GM23338 (cell line): ENCODE measurements at regions not wholly inside any gene's neighbourhood (a gene's known extent, or its start where the extent isn't known, plus 50 kb on each side); places are given as distances from the start of the nearest gene placed in this dataset.

Experiments used
- ATAC-seq: fragments of 200-7000 bp; cut with Tn5 transposase; 3 replicates; pipeline ENCODE4 v1.9.1; 2020
- DNase-seq: peaks from one replicate; pipeline ENCODE4 v3.0.0-alpha.2; 2015; ENCODE audit warnings: low spot score
- H2AFZ ChIP-seq: fragments of 200-600 bp; sonication (generic); 2 replicates; pipeline ENCODE4 v1.8.0; 2016; ENCODE audit warnings: antibody characterized with exemption, mild to moderate bottlenecking, moderate library complexity
- H3F3A ChIP-seq: fragments of 200-600 bp; sonication (generic); replicated peaks from 2 replicates; pipeline ENCODE4 v1.8.0; 2017; ENCODE audit warnings: antibody characterized with exemption, mixed run types, low read depth
- H3K27ac ChIP-seq: fragments of 200-600 bp; sonication (generic); 2 replicates; pipeline ENCODE4 v1.6.1; 2016; ENCODE audit warnings: low read depth
- H3K27me3 ChIP-seq: fragments of 200-600 bp; sonication (generic); 2 replicates; pipeline ENCODE4 v1.8.0; 2016; ENCODE audit warnings: mild to moderate bottlenecking, mixed run types, moderate library complexity; ENCODE audit not compliant: insufficient read depth
- H3K36me3 ChIP-seq: fragments of 200-600 bp; sonication (generic); 2 replicates; pipeline ENCODE4 v1.8.0; 2016; ENCODE audit warnings: mild to moderate bottlenecking; ENCODE audit not compliant: insufficient read depth
- H3K4me1 ChIP-seq: fragments of 200-600 bp; sonication (generic); 2 replicates; pipeline ENCODE4 v1.8.0; 2016; ENCODE audit warnings: mild to moderate bottlenecking, moderate library complexity; ENCODE audit not compliant: insufficient read depth
- H3K4me2 ChIP-seq: fragments of 200-600 bp; sonication (generic); 2 replicates; pipeline ENCODE4 v1.7.1; 2017; ENCODE audit warnings: mixed run types
- H3K4me3 ChIP-seq: fragments of 200-600 bp; sonication (generic); 2 replicates; pipeline ENCODE4 v1.6.1; 2016; ENCODE audit warnings: mixed run types
- H3K79me2 ChIP-seq: fragments of 200-600 bp; sonication (generic); replicated peaks from 2 replicates; pipeline ENCODE4 v1.8.0; 2017; ENCODE audit warnings: mild to moderate bottlenecking; ENCODE audit not compliant: insufficient read depth
- H3K9me2 ChIP-seq: fragments of 200-600 bp; sonication (generic); 2 replicates; pipeline ENCODE4 v1.8.0; 2017; ENCODE audit not compliant: insufficient read depth
- H4K20me1 ChIP-seq: fragments of 200-600 bp; sonication (generic); replicated peaks from 2 replicates; pipeline ENCODE4 v1.8.0; 2017; ENCODE audit warnings: mild to moderate bottlenecking; ENCODE audit not compliant: insufficient read depth
- H3K27ac Mint-ChIP-seq: 2 replicates; pipeline ENCODE4 v1.8.0; 2020; ENCODE audit warnings: inconsistent platforms, mild to moderate bottlenecking, moderate library complexity, mixed read lengths
- H3K27me3 Mint-ChIP-seq: 3 replicates; pipeline ENCODE4 v1.8.0; 2022; ENCODE audit warnings: low read depth, mild to moderate bottlenecking, moderate library complexity, mixed read lengths, inconsistent platforms; ENCODE audit not compliant: insufficient read depth, poor library complexity
- H3K36me3 Mint-ChIP-seq: 3 replicates; pipeline ENCODE4 v1.8.0; 2021; ENCODE audit warnings: low read depth, mild to moderate bottlenecking, inconsistent platforms, moderate library complexity, mixed read lengths
- H3K4me1 Mint-ChIP-seq: 3 replicates; pipeline ENCODE4 v1.8.0; 2020; ENCODE audit warnings: mild to moderate bottlenecking, inconsistent platforms, mixed read lengths
- H3K4me3 Mint-ChIP-seq: 3 replicates; pipeline ENCODE4 v1.8.0; 2021; ENCODE audit warnings: moderate library complexity, mild to moderate bottlenecking, inconsistent platforms, mixed read lengths
- H3K9me3 Mint-ChIP-seq: 3 replicates; pipeline ENCODE4 v1.8.0; 2020; ENCODE audit warnings: moderate library complexity, mild to moderate bottlenecking, inconsistent platforms, mixed read lengths
- CTCF ChIP-seq, 2 experiments: fragments of 200-600 bp in 1 of 2; sonication (generic) in 1 of 2; conservative IDR thresholded peaks; 2 replicates each; pipeline versions ENCODE4 v1.5.1 to v1.6.1; 2016 to 2017; ENCODE audit warnings: antibody characterized with exemption in 2 of 2, low read depth in 2 of 2, mild to moderate bottlenecking in 2 of 2, moderate library complexity in 1 of 2
- ETS1 ChIP-seq: IDR thresholded peaks from 2 replicates; pipeline ENCODE4 v1.6.1; 2016; ENCODE audit warnings: antibody characterized with exemption
- EZH2 ChIP-seq: fragments of 200-600 bp; sonication (generic); IDR thresholded peaks from one replicate; pipeline ENCODE4 v1.8.0; 2017; ENCODE audit warnings: antibody characterized with exemption, mild to moderate bottlenecking, low read depth; ENCODE audit not compliant: unreplicated experiment
- EZH2phosphoT487 ChIP-seq: fragments of 200-600 bp; sonication (generic); IDR thresholded peaks from one replicate; pipeline ENCODE4 v1.8.1; 2018; ENCODE audit warnings: antibody characterized with exemption; ENCODE audit not compliant: unreplicated experiment
- JUNB ChIP-seq: IDR thresholded peaks from one replicate; pipeline ENCODE4 v1.6.1; 2016; ENCODE audit warnings: antibody characterized with exemption; ENCODE audit not compliant: unreplicated experiment
- NANOG ChIP-seq: IDR thresholded peaks from 2 replicates; pipeline ENCODE4 v1.6.1; 2016; ENCODE audit warnings: antibody characterized with exemption, borderline replicate concordance
- POLR2AphosphoS5 ChIP-seq: IDR thresholded peaks from 2 replicates; pipeline ENCODE4 v1.6.1; 2016; ENCODE audit warnings: antibody characterized with exemption, low read depth
- REST ChIP-seq: IDR thresholded peaks from one replicate; pipeline ENCODE4 v1.6.1; 2018; ENCODE audit warnings: antibody characterized with exemption; ENCODE audit not compliant: unreplicated experiment
- STAT1 ChIP-seq: IDR thresholded peaks from one replicate; pipeline ENCODE4 v1.6.1; 2016; ENCODE audit warnings: antibody characterized with exemption; ENCODE audit not compliant: unreplicated experiment
- ZNF114 ChIP-seq: fragments of 250-450 bp; sonication (Bioruptor Pico); IDR thresholded peaks from 2 replicates; pipeline ENCODE4 v1.5.0; 2020; ENCODE audit warnings: mild to moderate bottlenecking, moderate library complexity
- ZNF331 ChIP-seq: fragments of 250-450 bp; sonication (Bioruptor Pico); IDR thresholded peaks from 2 replicates; pipeline ENCODE4 v1.5.0; 2020; ENCODE audit warnings: low read depth, mild to moderate bottlenecking, moderate library complexity

GRCh38 chr3:102741105-102741504 is 306.3 kb downstream of the ZPLD1 start:
- H3K27ac Mint-ChIP-seq = no peak overlapping the region
- H3K4me3 Mint-ChIP-seq = no peak overlapping the region
- no peaks in the 10 kb centered on the region for H3K27me3 ChIP-seq
- H3K4me1 ChIP-seq = no peaks in the 10 kb centered on the region
- ATAC-seq (peak; percentile 85), DNase-seq (peak; percentile 53)
- no peaks in the 10 kb centered on the region for H3K79me2 ChIP-seq
- H3K4me1 Mint-ChIP-seq = no peaks in the 10 kb centered on the region
- H3K36me3 Mint-ChIP-seq = no peaks in the 10 kb centered on the region
- H2AFZ ChIP-seq = no peak overlapping the region
- H3K9me2 ChIP-seq = peaks cover 8% of the 10 kb centered on the region; the same call in 1 of the 2 replicates
- no peaks in the 10 kb centered on the region for H3K9me3 Mint-ChIP-seq
- H3K4me3 ChIP-seq = no peak overlapping the region
- H3F3A ChIP-seq = no peaks in the 10 kb centered on the region
- no peak overlapping the region for H3K27ac ChIP-seq
- no peaks in the 10 kb centered on the region for H3K36me3 ChIP-seq
- TF ChIP-seq POLR2AphosphoS5 (no peak), CTCF (conservative IDR thresholded peaks at IDR 0.05; ENCODE audit: low read depth in 2 of 2) (peak; percentile 48 to 74)
- H3K4me2 ChIP-seq = no peak overlapping the region
- H3K27me3 Mint-ChIP-seq = peaks cover 2% of the 10 kb centered on the region
- H4K20me1 ChIP-seq = no peaks in the 10 kb centered on the region

GRCh38 chr3:102741694-102742093 is 306.9 kb downstream of the ZPLD1 start:
- Mint-ChIP-seq H3K27ac (no peak overlapping the region), H3K9me3 (no peaks in the 10 kb centered on the region), H3K36me3 (no peaks in the 10 kb centered on the region), H3K27me3 (peaks cover 2% of the 10 kb centered on the region), H3K4me1 (no peaks in the 10 kb centered on the region), H3K4me3 (no peak overlapping the region)
- peaks cover 6% of the 10 kb centered on the region; the same call in 1 of the 2 replicates for H3K9me2 ChIP-seq
- no peaks in the 10 kb centered on the region for H3K27me3 ChIP-seq
- H4K20me1 ChIP-seq = no peaks in the 10 kb centered on the region
- no peaks in the 10 kb centered on the region for H3K4me1 ChIP-seq
- no peak overlapping the region for H3K4me3 ChIP-seq
- no peak overlapping the region for H3K27ac ChIP-seq
- no peak overlapping the region for H2AFZ ChIP-seq
- no peak for ATAC-seq
- H3K79me2 ChIP-seq = no peaks in the 10 kb centered on the region
- DNase-seq = no peak
- H3K4me2 ChIP-seq = no peak overlapping the region
- no peaks in the 10 kb centered on the region for H3F3A ChIP-seq
- no peaks in the 10 kb centered on the region for H3K36me3 ChIP-seq
- no peak for TF ChIP-seq STAT1
- no peak for TF ChIP-seq REST
- TF ChIP-seq JUNB = no peak
- no peak for TF ChIP-seq EZH2phosphoT487
- no peak for TF ChIP-seq ETS1
- no peak for TF ChIP-seq NANOG
- TF ChIP-seq ZNF114 (CRISPR knock-in tag) = no peak
- TF ChIP-seq POLR2AphosphoS5 = no peak
- TF ChIP-seq EZH2 = no peak
- TF ChIP-seq CTCF (conservative IDR thresholded peaks at IDR 0.05; ENCODE audit: low read depth in 2 of 2) = no peak
- no peak for TF ChIP-seq ZNF331 (CRISPR knock-in tag)
